Neural cell (in vitro differentiated cells): ENCODE measurements at regions not wholly inside any gene's neighbourhood (a gene's known extent, or its start where the extent isn't known, plus 50 kb on each side); places are given as distances from the start of the nearest gene placed in this dataset.

Experiments used
- H2AFZ ChIP-seq: fragments of 200-600, 300-800 bp; sonication (generic), shearing (Covaris generic); 2 replicates; pipeline ENCODE4 v1.6.0; 2014; ENCODE audit warnings: low read depth, mild to moderate bottlenecking, antibody characterized with exemption, low read length, moderate library complexity
- H3F3A ChIP-seq: fragments of 200-600 bp; shearing (Covaris generic); 2 replicates; pipeline ENCODE4 v1.6.1; 2016; ENCODE audit warnings: mild to moderate bottlenecking, moderate library complexity, mixed read lengths, antibody characterized with exemption, low read length; ENCODE audit not compliant: insufficient read depth, poor library complexity, severe bottlenecking
- H3K27ac ChIP-seq: fragments of 200-600, 300-800 bp; sonication (generic), shearing (Covaris generic); 2 replicates; pipeline ENCODE4 v1.5.1; 2014; ENCODE audit warnings: mild to moderate bottlenecking, low read length, moderate library complexity
- H3K27me3 ChIP-seq: fragments of 300-800, 200-600 bp; sonication (generic), shearing (Covaris generic); 2 replicates; pipeline ENCODE4 v1.6.0; 2014; ENCODE audit warnings: mild to moderate bottlenecking, low read depth, low read length, moderate library complexity; ENCODE audit not compliant: insufficient read depth
- H3K36me3 ChIP-seq: fragments of 300-800, 200-600 bp; sonication (generic), shearing (Covaris generic); 2 replicates; pipeline ENCODE4 v1.5.1; 2014; ENCODE audit warnings: mild to moderate bottlenecking, antibody characterized with exemption, low read length, moderate library complexity; ENCODE audit not compliant: insufficient read depth
- H3K4me2 ChIP-seq: fragments of 300-800, 200-600 bp; sonication (generic), shearing (Covaris generic); 2 replicates; pipeline ENCODE4 v1.6.0; 2014; ENCODE audit warnings: mild to moderate bottlenecking, low read length
- H3K4me3 ChIP-seq: fragments of 300-800, 200-600 bp; sonication (generic), shearing (Covaris generic); 2 replicates; pipeline ENCODE4 v1.5.1; 2014; ENCODE audit warnings: mild to moderate bottlenecking, low read length, moderate library complexity
- H3K79me2 ChIP-seq: fragments of 200-600 bp; shearing (Covaris generic); replicated peaks from 2 replicates; pipeline ENCODE4 v1.6.0; 2014; ENCODE audit warnings: mild to moderate bottlenecking, low read length, moderate library complexity; ENCODE audit not compliant: insufficient read depth
- H3K9ac ChIP-seq: fragments of 300-800, 200-600 bp; sonication (generic), shearing (Covaris generic); 2 replicates; pipeline ENCODE4 v1.6.1; 2016; ENCODE audit warnings: mild to moderate bottlenecking, low read length, mixed read lengths
- H3K9me2 ChIP-seq: fragments of 200-600 bp; shearing (Covaris generic); 2 replicates; pipeline ENCODE4 v1.6.1; 2016; ENCODE audit warnings: mild to moderate bottlenecking, low read length, mixed read lengths; ENCODE audit not compliant: insufficient read depth
- H3K9me3 ChIP-seq: fragments of 200-600, 300-800 bp; sonication (generic), shearing (Covaris generic); 2 replicates; pipeline ENCODE4 v1.6.1; 2016; ENCODE audit warnings: mild to moderate bottlenecking, mixed run types, low read length, moderate library complexity, mixed read lengths
- H4K20me1 ChIP-seq: fragments of 200-600 bp; shearing (Covaris generic); 2 replicates; pipeline ENCODE4 v1.6.1; 2016; ENCODE audit warnings: mild to moderate bottlenecking, mixed run types; ENCODE audit not compliant: insufficient read depth
- EP300 ChIP-seq: fragments of 450-650 bp; conservative IDR thresholded peaks from 2 replicates; pipeline ENCODE4 v1.6.1; 2014; ENCODE audit warnings: antibody characterized with exemption, mild to moderate bottlenecking, moderate library complexity; ENCODE audit not compliant: poor library complexity, severe bottlenecking
- EZH2 ChIP-seq: fragments of 200-600, 300-800 bp; shearing (Covaris generic), sonication (generic); IDR thresholded peaks from 2 replicates; pipeline ENCODE4 v1.6.1; 2014; ENCODE audit warnings: antibody characterized with exemption, low read length, borderline replicate concordance, mild to moderate bottlenecking; ENCODE audit not compliant: insufficient read depth, poor library complexity, severe bottlenecking
- MXI1 ChIP-seq: fragments of 450-650 bp; conservative IDR thresholded peaks from 2 replicates; pipeline ENCODE4 v1.6.1; 2014; ENCODE audit warnings: antibody characterized with exemption, mild to moderate bottlenecking; ENCODE audit not compliant: poor library complexity, severe bottlenecking
- POLR2AphosphoS5 ChIP-seq: IDR thresholded peaks from 2 replicates; pipeline ENCODE4 v1.6.1; 2012
- RAD21 ChIP-seq: fragments of 450-650 bp; conservative IDR thresholded peaks from 2 replicates; pipeline ENCODE4 v1.6.1; 2014; ENCODE audit warnings: antibody characterized with exemption, mild to moderate bottlenecking, moderate library complexity
- SMC3 ChIP-seq: fragments of 450-650 bp; conservative IDR thresholded peaks from 2 replicates; pipeline ENCODE4 v1.6.1; 2014; ENCODE audit warnings: antibody characterized with exemption, mild to moderate bottlenecking, moderate library complexity; ENCODE audit not compliant: poor library complexity
- TAF1 ChIP-seq: IDR thresholded peaks from 2 replicates; pipeline ENCODE4 v1.6.1; 2012; ENCODE audit warnings: low read depth
- TF ChIP-seq, protein P1 (sequence below): IDR thresholded peaks from 2 replicates; pipeline ENCODE4 v1.6.1; 2012; ENCODE audit warnings: borderline replicate concordance
- TF ChIP-seq, protein P2 (sequence below): fragments of 450-650 bp; IDR thresholded peaks from 2 replicates; pipeline ENCODE4 v1.5.1; 2014; ENCODE audit warnings: antibody characterized with exemption, mild to moderate bottlenecking, moderate library complexity; ENCODE audit not compliant: poor library complexity, severe bottlenecking

DNA sequence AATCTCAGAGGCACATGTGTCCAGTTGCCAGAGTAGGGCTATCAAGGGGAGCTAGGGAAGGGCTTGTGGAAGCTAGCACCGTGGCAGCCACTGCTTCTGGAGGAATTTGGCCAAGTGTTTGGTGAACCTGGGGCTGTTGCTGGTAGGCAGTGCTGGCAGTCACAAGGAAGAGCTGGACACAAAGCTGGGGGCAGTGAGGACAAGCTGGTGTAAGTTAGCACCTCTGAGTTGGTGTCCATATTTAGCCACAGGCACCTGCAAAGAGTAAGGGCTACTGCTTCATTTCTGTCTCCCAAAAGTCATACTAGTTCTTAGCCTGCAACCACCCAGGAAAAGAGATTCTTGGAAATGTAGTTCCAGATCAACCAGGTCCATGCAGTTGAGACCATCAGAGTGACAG, 359.4 kb downstream of the CSNK1G3 start:
- no peaks in the 10 kb centered on the region for H4K20me1 ChIP-seq
- H3K4me3 ChIP-seq: no peak overlapping the region
- H2AFZ ChIP-seq: no peak overlapping the region
- H3K36me3 ChIP-seq: no peaks in the 10 kb centered on the region
- H3F3A ChIP-seq: peaks cover 4% of the 10 kb centered on the region
- H3K9ac ChIP-seq: no peak overlapping the region
- H3K4me2 ChIP-seq: no peak overlapping the region
- no peak for TF ChIP-seq TAF1
- TF ChIP-seq, protein P1, sequence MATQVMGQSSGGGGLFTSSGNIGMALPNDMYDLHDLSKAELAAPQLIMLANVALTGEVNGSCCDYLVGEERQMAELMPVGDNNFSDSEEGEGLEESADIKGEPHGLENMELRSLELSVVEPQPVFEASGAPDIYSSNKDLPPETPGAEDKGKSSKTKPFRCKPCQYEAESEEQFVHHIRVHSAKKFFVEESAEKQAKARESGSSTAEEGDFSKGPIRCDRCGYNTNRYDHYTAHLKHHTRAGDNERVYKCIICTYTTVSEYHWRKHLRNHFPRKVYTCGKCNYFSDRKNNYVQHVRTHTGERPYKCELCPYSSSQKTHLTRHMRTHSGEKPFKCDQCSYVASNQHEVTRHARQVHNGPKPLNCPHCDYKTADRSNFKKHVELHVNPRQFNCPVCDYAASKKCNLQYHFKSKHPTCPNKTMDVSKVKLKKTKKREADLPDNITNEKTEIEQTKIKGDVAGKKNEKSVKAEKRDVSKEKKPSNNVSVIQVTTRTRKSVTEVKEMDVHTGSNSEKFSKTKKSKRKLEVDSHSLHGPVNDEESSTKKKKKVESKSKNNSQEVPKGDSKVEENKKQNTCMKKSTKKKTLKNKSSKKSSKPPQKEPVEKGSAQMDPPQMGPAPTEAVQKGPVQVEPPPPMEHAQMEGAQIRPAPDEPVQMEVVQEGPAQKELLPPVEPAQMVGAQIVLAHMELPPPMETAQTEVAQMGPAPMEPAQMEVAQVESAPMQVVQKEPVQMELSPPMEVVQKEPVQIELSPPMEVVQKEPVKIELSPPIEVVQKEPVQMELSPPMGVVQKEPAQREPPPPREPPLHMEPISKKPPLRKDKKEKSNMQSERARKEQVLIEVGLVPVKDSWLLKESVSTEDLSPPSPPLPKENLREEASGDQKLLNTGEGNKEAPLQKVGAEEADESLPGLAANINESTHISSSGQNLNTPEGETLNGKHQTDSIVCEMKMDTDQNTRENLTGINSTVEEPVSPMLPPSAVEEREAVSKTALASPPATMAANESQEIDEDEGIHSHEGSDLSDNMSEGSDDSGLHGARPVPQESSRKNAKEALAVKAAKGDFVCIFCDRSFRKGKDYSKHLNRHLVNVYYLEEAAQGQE: no peak
- TF ChIP-seq RAD21: no peak
- no peak for TF ChIP-seq EP300
- no peak for TF ChIP-seq MXI1
- no peak for TF ChIP-seq SMC3
- no peak for TF ChIP-seq EZH2
- TF ChIP-seq, protein P2, sequence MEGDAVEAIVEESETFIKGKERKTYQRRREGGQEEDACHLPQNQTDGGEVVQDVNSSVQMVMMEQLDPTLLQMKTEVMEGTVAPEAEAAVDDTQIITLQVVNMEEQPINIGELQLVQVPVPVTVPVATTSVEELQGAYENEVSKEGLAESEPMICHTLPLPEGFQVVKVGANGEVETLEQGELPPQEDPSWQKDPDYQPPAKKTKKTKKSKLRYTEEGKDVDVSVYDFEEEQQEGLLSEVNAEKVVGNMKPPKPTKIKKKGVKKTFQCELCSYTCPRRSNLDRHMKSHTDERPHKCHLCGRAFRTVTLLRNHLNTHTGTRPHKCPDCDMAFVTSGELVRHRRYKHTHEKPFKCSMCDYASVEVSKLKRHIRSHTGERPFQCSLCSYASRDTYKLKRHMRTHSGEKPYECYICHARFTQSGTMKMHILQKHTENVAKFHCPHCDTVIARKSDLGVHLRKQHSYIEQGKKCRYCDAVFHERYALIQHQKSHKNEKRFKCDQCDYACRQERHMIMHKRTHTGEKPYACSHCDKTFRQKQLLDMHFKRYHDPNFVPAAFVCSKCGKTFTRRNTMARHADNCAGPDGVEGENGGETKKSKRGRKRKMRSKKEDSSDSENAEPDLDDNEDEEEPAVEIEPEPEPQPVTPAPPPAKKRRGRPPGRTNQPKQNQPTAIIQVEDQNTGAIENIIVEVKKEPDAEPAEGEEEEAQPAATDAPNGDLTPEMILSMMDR: no peak
- no peak for TF ChIP-seq POLR2AphosphoS5
- no peaks in the 10 kb centered on the region for H3K9me3 ChIP-seq
- H3K27ac ChIP-seq: no peak overlapping the region
- H3K9me2 ChIP-seq: no peaks in the 10 kb centered on the region
- no peaks in the 10 kb centered on the region for H3K79me2 ChIP-seq
- no peaks in the 10 kb centered on the region for H3K27me3 ChIP-seq

DNA sequence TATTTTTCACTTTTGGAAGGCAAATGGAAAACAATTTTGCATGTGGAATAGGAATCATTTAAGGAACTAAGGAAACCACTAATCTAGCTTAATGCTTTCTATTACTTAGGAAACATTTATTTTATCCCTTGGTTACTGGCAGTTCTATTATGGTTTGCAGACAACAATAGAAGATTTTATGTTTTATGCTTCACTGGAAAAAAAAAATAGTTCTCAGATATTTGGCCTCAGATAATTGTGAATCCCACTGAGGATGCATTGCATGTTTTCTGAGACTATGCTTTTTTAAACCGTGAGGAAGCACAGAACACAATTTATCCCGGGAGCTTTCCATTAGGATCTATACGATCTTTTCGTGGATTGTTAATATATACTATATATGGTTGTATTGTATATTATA, 356.9 kb downstream of the CSNK1G3 start:
- Histone ChIP-seq H3K4me2 (no peak overlapping the region), H2AFZ (no peak overlapping the region), H3K27ac (no peak overlapping the region), H4K20me1 (no peaks in the 10 kb centered on the region), H3K9me2 (no peaks in the 10 kb centered on the region), H3K9ac (no peak overlapping the region), H3K36me3 (no peaks in the 10 kb centered on the region), H3K79me2 (no peaks in the 10 kb centered on the region), H3K4me3 (no peak overlapping the region), H3F3A (no peaks in the 10 kb centered on the region), H3K9me3 (no peaks in the 10 kb centered on the region), H3K27me3 (no peaks in the 10 kb centered on the region)
- TF ChIP-seq RAD21 (no peak), EZH2 (no peak), SMC3 (no peak), EP300 (no peak), MXI1 (no peak)
- TF ChIP-seq, protein P2: no peak
- TF ChIP-seq, protein P1: no peak
